ENCODE measurements at regions not wholly inside any gene's neighbourhood (a gene's known extent, or its start where the extent isn't known, plus 50 kb on each side); places are given as distances from the start of the nearest gene placed in this dataset.

GRCh38 chr3:111418391-111418790 lies 123.6 kb upstream of the CD96 start:
- CTCF ChIA-PET, result no interaction called here
- intact Hi-C loops (cut with DNase I, micrococcal nuclease), result no loop called here
- H3K4me3 Mint-ChIP-seq, result no peak overlapping the region
- H3K27ac Mint-ChIP-seq, result no peak overlapping the region
- DNase-seq, result no peak
- peaks cover 7% of the 10 kb centered on the region for H3K27me3 Mint-ChIP-seq
- no peaks in the 10 kb centered on the region for H3K36me3 Mint-ChIP-seq (ENCODE audit: low read depth)
- POLR2A ChIA-PET, result no interaction called here
- peaks cover 4% of the 10 kb centered on the region for H3K9me3 Mint-ChIP-seq (ENCODE audit: low read depth)
- H3K4me1 Mint-ChIP-seq, result no peaks in the 10 kb centered on the region
- no peak for ATAC-seq

- no peaks in the 10 kb centered on the region for H3K27me3 Mint-ChIP-seq
- CTCF ChIA-PET, result interaction anchor here (0.8 kb wide), 1 partner anchor 12 kb away, joined by 3 read pairs; no protein-coding TSS in a partner anchor
- H3K4me3 Mint-ChIP-seq, result no peak overlapping the region
- no peaks in the 10 kb centered on the region for H3K36me3 Mint-ChIP-seq (ENCODE audit: low read depth)
- POLR2A ChIA-PET, result no interaction called here
- H3K4me1 Mint-ChIP-seq, result peaks cover 2% of the 10 kb centered on the region
- H3K9me3 Mint-ChIP-seq (ENCODE audit: low read depth), result peaks cover 9% of the 10 kb centered on the region
- DNase-seq, result no peak
- intact Hi-C loops (cut with DNase I, micrococcal nuclease), result no loop called here
- no peak for ATAC-seq
- no peak overlapping the region for H3K27ac Mint-ChIP-seq
Observed at GRCh38 chr3:111428301-111428700, 113.7 kb upstream of the CD96 start.

- ChIA-PET POLR2A (no interaction called here), CTCF (no interaction called here)
- no peaks in the 10 kb centered on the region for H3K27me3 Mint-ChIP-seq
Observed at GRCh38 chr3:111434941-111435622, 106.9 kb upstream of the CD96 start.

GRCh38 chr3:111438283-111438682 lies 103.7 kb upstream of the CD96 start:
- no peak for DNase-seq
- Mint-ChIP-seq H3K4me1 (no peaks in the 10 kb centered on the region), H3K36me3 (ENCODE audit: low read depth) (no peaks in the 10 kb centered on the region), H3K9me3 (ENCODE audit: low read depth) (no peaks in the 10 kb centered on the region), H3K4me3 (no peak overlapping the region), H3K27ac (no peak overlapping the region), H3K27me3 (no peaks in the 10 kb centered on the region)
- ChIA-PET POLR2A (no interaction called here), CTCF (no interaction called here)
- intact Hi-C loops (cut with DNase I, micrococcal nuclease), result no loop called here
- ATAC-seq, result no peak

More at GRCh38 chr3:111434941-111435622, 106.9 kb upstream of the CD96 start:
- intact Hi-C loops (cut with DNase I, micrococcal nuclease), result no loop called here
- Mint-ChIP-seq H3K4me3 (no peak overlapping the region), H3K9me3 (ENCODE audit: low read depth) (peaks cover 1% of the 10 kb centered on the region), H3K36me3 (ENCODE audit: low read depth) (no peaks in the 10 kb centered on the region), H3K4me1 (no peaks in the 10 kb centered on the region), H3K27ac (no peak overlapping the region)
- no peak for ATAC-seq
- DNase-seq, result no peak

GRCh38 chr3:111454551-111454950 lies 87.4 kb upstream of the CD96 start:
- CTCF ChIA-PET, result interaction anchor here (0.8 kb wide), 1 partner anchor 162 kb away, joined by 5 read pairs; no protein-coding TSS in a partner anchor
- no peak overlapping the region for H3K4me3 Mint-ChIP-seq
- no peak for DNase-seq

GRCh38 chr3:111465081-111465670 lies 76.8 kb upstream of the CD96 start:
- no peak for DNase-seq
- Mint-ChIP-seq H3K9me3 (ENCODE audit: low read depth) (peaks cover 2% of the 10 kb centered on the region), H3K36me3 (ENCODE audit: low read depth) (no peaks in the 10 kb centered on the region), H3K4me3 (no peak overlapping the region), H3K27me3 (no peaks in the 10 kb centered on the region), H3K27ac (no peak overlapping the region), H3K4me1 (peaks cover 4% of the 10 kb centered on the region)
- ChIA-PET CTCF (interaction anchor here (0.9 kb wide), 1 partner anchor 9 kb away, joined by 4 read pairs; no protein-coding TSS in a partner anchor), POLR2A (no interaction called here)
- ATAC-seq, result no peak
- intact Hi-C loops (cut with DNase I, micrococcal nuclease), result no loop called here

More at GRCh38 chr3:111454551-111454950, 87.4 kb upstream of the CD96 start:
- Mint-ChIP-seq H3K36me3 (ENCODE audit: low read depth) (no peaks in the 10 kb centered on the region), H3K9me3 (ENCODE audit: low read depth) (no peaks in the 10 kb centered on the region), H3K4me1 (peaks cover 4% of the 10 kb centered on the region), H3K27me3 (no peaks in the 10 kb centered on the region), H3K27ac (no peak overlapping the region)
- intact Hi-C loops (cut with DNase I, micrococcal nuclease), result no loop called here
- POLR2A ChIA-PET, result no interaction called here
- no peak for ATAC-seq

GRCh38 chr3:111470032-111470431 lies 72.0 kb upstream of the CD96 start:
- H3K4me3 Mint-ChIP-seq, result no peak overlapping the region
- H3K4me1 Mint-ChIP-seq, result peaks cover under 1% of the 10 kb centered on the region
- peaks cover 2% of the 10 kb centered on the region for H3K27me3 Mint-ChIP-seq
- CTCF ChIA-PET, result no interaction called here
- POLR2A ChIA-PET, result no interaction called here
- H3K36me3 Mint-ChIP-seq (ENCODE audit: low read depth), result no peaks in the 10 kb centered on the region
- H3K9me3 Mint-ChIP-seq (ENCODE audit: low read depth), result peaks cover 2% of the 10 kb centered on the region
- intact Hi-C loops (cut with DNase I, micrococcal nuclease), result no loop called here
- H3K27ac Mint-ChIP-seq, result no peak overlapping the region
- DNase-seq, result no peak
- ATAC-seq, result no peak

GRCh38 chr3:111471831-111472230 lies 70.2 kb upstream of the CD96 start:
- intact Hi-C loops (cut with DNase I, micrococcal nuclease), result no loop called here
- H3K27ac Mint-ChIP-seq, result no peak overlapping the region
- ChIA-PET CTCF (no interaction called here), POLR2A (no interaction called here)
- no peaks in the 10 kb centered on the region for H3K36me3 Mint-ChIP-seq (ENCODE audit: low read depth)
- H3K4me3 Mint-ChIP-seq, result no peak overlapping the region
- no peak for DNase-seq
- no peaks in the 10 kb centered on the region for H3K4me1 Mint-ChIP-seq
- H3K27me3 Mint-ChIP-seq, result peaks cover 2% of the 10 kb centered on the region
- no peak for ATAC-seq
- H3K9me3 Mint-ChIP-seq (ENCODE audit: low read depth), result peaks cover 2% of the 10 kb centered on the region

- H3K36me3 Mint-ChIP-seq (ENCODE audit: low read depth), result no peaks in the 10 kb centered on the region
- CTCF ChIA-PET, result no interaction called here
Observed at GRCh38 chr3:111472556-111472955, 69.4 kb upstream of the CD96 start.

GRCh38 chr3:111473550-111473949 lies 68.4 kb upstream of the CD96 start:
- intact Hi-C loops (cut with DNase I, micrococcal nuclease), result no loop called here
- no peak overlapping the region for H3K27ac Mint-ChIP-seq
- no peaks in the 10 kb centered on the region for H3K4me1 Mint-ChIP-seq
- ChIA-PET POLR2A (no interaction called here), CTCF (no interaction called here)
- peak; percentile 26 for DNase-seq
- H3K4me3 Mint-ChIP-seq, result no peak overlapping the region
- no peak for ATAC-seq
- peaks cover under 1% of the 10 kb centered on the region for H3K9me3 Mint-ChIP-seq (ENCODE audit: low read depth)
- no peaks in the 10 kb centered on the region for H3K36me3 Mint-ChIP-seq (ENCODE audit: low read depth)
- H3K27me3 Mint-ChIP-seq, result peaks cover 2% of the 10 kb centered on the region

More at GRCh38 chr3:111472556-111472955, 69.4 kb upstream of the CD96 start:
- H3K27ac Mint-ChIP-seq, result no peak overlapping the region
- H3K4me1 Mint-ChIP-seq, result no peaks in the 10 kb centered on the region
- intact Hi-C loops (cut with DNase I, micrococcal nuclease), result no loop called here
- POLR2A ChIA-PET, result no interaction called here
- H3K4me3 Mint-ChIP-seq, result no peak overlapping the region
- H3K27me3 Mint-ChIP-seq, result peaks cover 2% of the 10 kb centered on the region
- DNase-seq (no peak), ATAC-seq (no peak)
- peaks cover 2% of the 10 kb centered on the region for H3K9me3 Mint-ChIP-seq (ENCODE audit: low read depth)

GRCh38 chr3:111476701-111477100 lies 65.3 kb upstream of the CD96 start:
- DNase-seq (no peak), ATAC-seq (no peak)
- no peaks in the 10 kb centered on the region for H3K9me3 Mint-ChIP-seq (ENCODE audit: low read depth)
- no peaks in the 10 kb centered on the region for H3K4me1 Mint-ChIP-seq
- intact Hi-C loops (cut with DNase I, micrococcal nuclease), result no loop called here
- no peak overlapping the region for H3K4me3 Mint-ChIP-seq
- POLR2A ChIA-PET, result no interaction called here
- H3K36me3 Mint-ChIP-seq (ENCODE audit: low read depth), result no peaks in the 10 kb centered on the region
- no peak overlapping the region for H3K27ac Mint-ChIP-seq
- peaks cover 2% of the 10 kb centered on the region for H3K27me3 Mint-ChIP-seq
- CTCF ChIA-PET, result interaction anchor here (0.6 to 0.8 kb wide), 2 partner anchors 548 to 1185 kb away, joined by 3 read pairs; no protein-coding TSS in a partner anchor

- H3K27me3 Mint-ChIP-seq, result no peaks in the 10 kb centered on the region
- H3K9me3 Mint-ChIP-seq (ENCODE audit: low read depth), result no peaks in the 10 kb centered on the region
- POLR2A ChIA-PET, result no interaction called here
- no peak overlapping the region for H3K27ac Mint-ChIP-seq
- no peaks in the 10 kb centered on the region for H3K36me3 Mint-ChIP-seq (ENCODE audit: low read depth)
- H3K4me1 Mint-ChIP-seq, result no peaks in the 10 kb centered on the region
- ATAC-seq (no peak), DNase-seq (no peak)
- H3K4me3 Mint-ChIP-seq, result no peak overlapping the region
- intact Hi-C loops (cut with DNase I, micrococcal nuclease), result no loop called here
- CTCF ChIA-PET, result interaction anchor here (1.2 kb wide), 1 partner anchor 98 kb away, joined by 3 read pairs; no protein-coding TSS in a partner anchor
Observed at GRCh38 chr3:111480091-111480490, 61.9 kb upstream of the CD96 start.

Data from activated CD4-positive, alpha-beta T cell treated with anti-CD3 and anti-CD28 coated beads for 36 hours (primary cell).